Stimulated activated CD4-positive, alpha-beta T cell treated with anti-CD3 and anti-CD28 coated beads, Interleukin-1b, Interleukin-23, amount 100 ng/mL, for 1 hour (primary cell): ENCODE measurements at regions not wholly inside any gene's neighbourhood (a gene's known extent, or its start where the extent isn't known, plus 50 kb on each side); places are given as distances from the start of the nearest gene placed in this dataset.
A peak's percentile ranks its signal among the peaks of the same experiment; 100 is the strongest.
"Not testable (repeated sequence)": the region's sequence is repeated elsewhere in the genome, so short reads cannot be mapped to it uniquely, and the experiment has no call there.

Experiments
- DNase-seq, 2 donors: peaks; one replicate each; pipeline ENCODE4 v3.0.0-alpha.2; 2020; ENCODE audit warnings: low read depth in 2 of 2

GRCh38 chr14:98909251-98909944 is 362.6 kb downstream of the BCL11B start:
- no peak for DNase-seq

GRCh38 chr14:98910061-98910460 is 361.9 kb downstream of the BCL11B start:
- DNase-seq = no peak

GRCh38 chr14:98912655-98913054 is 359.3 kb downstream of the BCL11B start:
- DNase-seq = no peak

- DNase-seq = no peak
Measured at GRCh38 chr14:98913967-98914650, 357.9 kb downstream of the BCL11B start.

- no peak for DNase-seq
Measured at GRCh38 chr14:98914942-98915341, 357.1 kb downstream of the BCL11B start.

GRCh38 chr14:98915625-98916024 is 356.4 kb downstream of the BCL11B start:
- DNase-seq = no peak

GRCh38 chr14:98916036-98916435 is 356.0 kb downstream of the BCL11B start:
- DNase-seq = no peak

GRCh38 chr14:98916476-98916875 is 355.5 kb downstream of the BCL11B start:
- no peak for DNase-seq

- DNase-seq = no peak
Measured at GRCh38 chr14:98919434-98919833, 352.6 kb downstream of the BCL11B start.

GRCh38 chr14:98921306-98921705 is 350.7 kb downstream of the BCL11B start:
- not testable (repeated sequence) for DNase-seq

- DNase-seq = no peak
Measured at GRCh38 chr14:98923596-98923995, 348.4 kb downstream of the BCL11B start.

- DNase-seq = no peak
Measured at GRCh38 chr14:98924046-98924445, 348.0 kb downstream of the BCL11B start.

GRCh38 chr14:98925354-98926040 is 346.5 kb downstream of the BCL11B start:
- no peak for DNase-seq

GRCh38 chr14:98926146-98926545 is 345.9 kb downstream of the BCL11B start:
- DNase-seq = peak in 1 of 2 donors; percentile 9

GRCh38 chr14:98926801-98927200 is 345.2 kb downstream of the BCL11B start:
- no peak for DNase-seq

- no peak for DNase-seq
Measured at GRCh38 chr14:98927986-98928385, 344.0 kb downstream of the BCL11B start.

GRCh38 chr14:98928418-98928817 is 343.6 kb downstream of the BCL11B start:
- no peak for DNase-seq

- no peak for DNase-seq
Measured at GRCh38 chr14:98931126-98931525, 340.9 kb downstream of the BCL11B start.

- DNase-seq = peak; percentile 19 to 28
Measured at GRCh38 chr14:98931911-98932310, 340.1 kb downstream of the BCL11B start.

GRCh38 chr14:98932431-98933325 is 339.3 kb downstream of the BCL11B start:
- DNase-seq = no peak

- DNase-seq = not testable (repeated sequence)
Measured at GRCh38 chr14:98934569-98934968, 337.4 kb downstream of the BCL11B start.

- DNase-seq = no peak
Measured at GRCh38 chr14:98935921-98936320, 336.1 kb downstream of the BCL11B start.
